Breast epithelium (tissue), 3 donors: ENCODE measurements at regions not wholly inside any gene's neighbourhood (a gene's known extent, or its start where the extent isn't known, plus 50 kb on each side); places are given as distances from the start of the nearest gene placed in this dataset.

Source experiments
- CTCF ChIP-seq, 3 donors: fragments of 450-650 bp; IDR thresholded peaks; one replicate each; pipeline ENCODE4 v1.5.1; 2016 to 2017; ENCODE audit warnings: antibody characterized with exemption in 3 of 3, mild to moderate bottlenecking in 3 of 3, moderate library complexity in 3 of 3
- POLR2A ChIP-seq: fragments of 450-650 bp; IDR thresholded peaks from one replicate; pipeline ENCODE4 v1.6.1; 2016; ENCODE audit warnings: antibody characterized with exemption, mild to moderate bottlenecking, moderate library complexity
- POLR2AphosphoS5 ChIP-seq, 3 donors: sonication (generic); formaldehyde crosslinking; IDR thresholded peaks; one replicate each; pipeline ENCODE4 v1.6.1; 2017; ENCODE audit warnings: antibody characterized with exemption in 3 of 3

GRCh38 chr7:46854958-46855473 is 726.9 kb downstream of the TNS3 start:
- TF ChIP-seq POLR2A (no peak), CTCF (IDR thresholded peaks at IDR 0.05) (no peak), POLR2AphosphoS5 (IDR thresholded peaks at IDR 0.05) (no peak)
